ENCODE measurements at regions not wholly inside any gene's neighbourhood (a gene's known extent, or its start where the extent isn't known, plus 50 kb on each side); places are given as distances from the start of the nearest gene placed in this dataset.

- TF ChIP-seq CTCF (IDR thresholded peaks at IDR 0.05), result no peak
- TF ChIP-seq POLR2A (IDR thresholded peaks at IDR 0.05), result no peak
Observed at GRCh38 chr12:43289426-43289801, 262.6 kb downstream of the ADAMTS20 start.
